MCF 10A (cell line): ENCODE measurements at regions not wholly inside any gene's neighbourhood (a gene's known extent, or its start where the extent isn't known, plus 50 kb on each side); places are given as distances from the start of the nearest gene placed in this dataset.
"Not testable (repeated sequence)": the region's sequence is repeated elsewhere in the genome, so short reads cannot be mapped to it uniquely, and the experiment has no call there.

Experiments
- BruUV-seq: library from RNA; stranded (reverse); fragments of 400-500 nt; replicated peaks from 2 replicates; lab custom pipeline; 2021; lab: Mats Ljungman, UMichigan
- CTCF ChIA-PET: fragments of 300-600 bp; sonication (Branson Sonifier 250); formaldehyde crosslinking; extraction: SDS; loops from one replicate; lab custom pipeline; 2021; ENCODE audit warnings: antibody characterized with exemption, inconsistent platforms; lab: Yijun Ruan, JAX
- POLR2A ChIA-PET: fragments of 300-600, 350-650 bp; sonication (Branson Sonifier 250); formaldehyde crosslinking; extraction: SDS; loops from one replicate; lab custom pipeline; 2020; ENCODE audit warnings: antibody characterized with exemption, inconsistent platforms; lab: Yijun Ruan, JAX
- DNase-seq: peaks from one replicate; pipeline ENCODE4 v3.0.0-alpha.2; 2018; ENCODE audit not compliant: unreplicated experiment
- H3K27ac Mint-ChIP-seq: one replicate; pipeline ENCODE4 v1.8.0; 2022; ENCODE audit warnings: mild to moderate bottlenecking, low read depth, mixed read lengths; ENCODE audit not compliant: unreplicated experiment
- H3K27me3 Mint-ChIP-seq: one replicate; pipeline ENCODE4 v1.8.0; 2022; ENCODE audit warnings: mixed read lengths; ENCODE audit not compliant: insufficient read depth, unreplicated experiment
- H3K36me3 Mint-ChIP-seq: one replicate; pipeline ENCODE4 v1.8.0; 2022; ENCODE audit warnings: mild to moderate bottlenecking, moderate library complexity, mixed read lengths; ENCODE audit not compliant: insufficient read depth, unreplicated experiment
- H3K4me1 Mint-ChIP-seq: one replicate; pipeline ENCODE4 v1.8.0; 2022; ENCODE audit warnings: mixed read lengths; ENCODE audit not compliant: insufficient read depth, unreplicated experiment
- H3K4me3 Mint-ChIP-seq: one replicate; pipeline ENCODE4 v1.8.0; 2022; ENCODE audit warnings: mild to moderate bottlenecking, moderate library complexity, mixed read lengths; ENCODE audit not compliant: unreplicated experiment
- H3K9me3 Mint-ChIP-seq: one replicate; pipeline ENCODE4 v1.8.0; 2022; ENCODE audit warnings: mixed read lengths; ENCODE audit not compliant: unreplicated experiment
- intact Hi-C: fragments of 100-400 bp; cut with micrococcal nuclease; formaldehyde crosslinking; loops from 2 replicates; pipeline ENCODE4 v1.14.1; 2022

DNA sequence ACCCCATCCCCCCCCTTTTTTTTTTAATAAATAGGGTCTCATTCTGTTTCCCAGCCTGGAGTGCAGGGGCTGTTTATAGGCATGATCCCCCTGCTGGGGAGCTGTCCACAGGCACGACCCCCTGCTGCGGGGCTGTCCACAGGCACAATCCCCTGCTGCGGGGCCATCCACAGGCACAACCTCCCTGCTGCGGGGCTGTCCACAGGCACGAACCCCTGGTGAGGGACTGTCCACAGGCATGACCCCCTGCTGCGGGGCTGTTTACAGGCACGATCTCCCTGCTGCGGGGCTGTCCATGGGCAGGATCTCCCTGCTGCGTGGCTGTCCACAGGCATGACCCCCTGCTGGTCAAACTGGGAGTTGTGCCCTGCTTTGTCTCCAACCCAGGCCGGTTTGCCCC is 5290.1 kb upstream of the TPTE start:
- H3K4me3 Mint-ChIP-seq, BruUV-seq, POLR2A ChIA-PET, H3K4me1 Mint-ChIP-seq, DNase-seq, intact Hi-C loops, CTCF ChIA-PET, H3K27ac Mint-ChIP-seq, H3K36me3 Mint-ChIP-seq, H3K27me3 Mint-ChIP-seq: not testable (repeated sequence)
- peaks cover 49% of the 10 kb centered on the region for H3K9me3 Mint-ChIP-seq

DNA sequence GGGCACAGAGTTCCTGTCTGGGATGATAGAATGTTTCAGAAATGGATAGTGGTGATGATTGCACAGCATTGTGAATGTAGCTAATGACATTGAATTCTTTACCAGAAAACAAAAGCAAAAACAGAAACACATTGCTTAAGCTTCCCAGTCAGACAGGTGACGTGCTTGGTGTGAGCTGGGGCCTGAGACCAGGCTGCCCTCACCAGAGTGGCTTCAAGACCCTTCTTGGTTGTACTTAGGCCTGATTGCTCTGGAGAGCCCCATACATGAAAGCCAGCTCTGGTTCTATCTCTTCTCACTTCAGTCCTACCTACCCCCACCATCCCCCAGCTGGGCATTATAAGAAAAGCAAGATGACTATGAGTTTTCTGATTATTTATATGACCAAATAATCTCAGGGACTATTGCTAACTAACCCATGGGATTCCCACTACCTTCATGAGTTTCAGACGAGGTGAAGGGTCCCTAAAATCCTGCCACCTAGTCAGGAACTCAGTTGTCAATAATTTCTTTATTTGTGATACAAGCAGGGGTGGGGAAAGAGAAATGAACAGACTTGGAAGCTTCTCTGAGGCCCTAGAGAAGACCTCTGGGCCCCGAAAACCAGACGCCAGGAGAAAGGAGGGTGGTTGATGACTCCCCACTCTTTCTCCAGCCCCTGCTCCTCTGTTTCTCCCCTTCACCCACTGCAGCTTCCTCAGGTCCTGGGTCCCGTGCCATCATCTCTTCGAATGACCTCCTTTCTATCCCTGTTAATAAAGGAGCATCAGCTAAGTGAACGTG is 5289.0 kb upstream of the TPTE start:
- H3K27me3 Mint-ChIP-seq, CTCF ChIA-PET, POLR2A ChIA-PET, H3K4me1 Mint-ChIP-seq, H3K36me3 Mint-ChIP-seq, H3K27ac Mint-ChIP-seq, H3K4me3 Mint-ChIP-seq, DNase-seq, intact Hi-C loops, BruUV-seq: not testable (repeated sequence)
- H3K9me3 Mint-ChIP-seq = peaks cover 48% of the 10 kb centered on the region

DNA sequence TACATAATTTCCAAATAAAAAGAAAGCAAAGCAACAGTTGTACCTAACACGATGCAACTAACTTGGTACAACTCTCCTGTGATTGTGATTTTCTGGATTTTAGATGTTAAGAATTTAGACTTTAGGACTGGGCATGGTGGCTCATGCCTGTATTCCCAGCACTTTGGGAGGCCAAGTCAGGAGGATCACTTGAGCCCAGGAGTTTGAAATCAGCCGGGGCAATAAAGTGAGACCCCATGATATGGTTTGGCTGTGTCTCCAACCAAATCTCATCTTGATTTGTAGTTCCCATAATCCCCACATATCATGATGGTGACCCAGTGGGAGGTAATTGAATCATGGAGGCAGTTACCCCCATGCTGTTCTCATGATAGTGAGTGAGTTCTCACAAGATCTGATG is 5285.6 kb upstream of the TPTE start:
- H3K27ac Mint-ChIP-seq, CTCF ChIA-PET, H3K4me3 Mint-ChIP-seq, H3K4me1 Mint-ChIP-seq, POLR2A ChIA-PET, intact Hi-C loops, DNase-seq, H3K36me3 Mint-ChIP-seq, BruUV-seq, H3K27me3 Mint-ChIP-seq: not testable (repeated sequence)
- H3K9me3 Mint-ChIP-seq = peaks cover 50% of the 10 kb centered on the region

DNA sequence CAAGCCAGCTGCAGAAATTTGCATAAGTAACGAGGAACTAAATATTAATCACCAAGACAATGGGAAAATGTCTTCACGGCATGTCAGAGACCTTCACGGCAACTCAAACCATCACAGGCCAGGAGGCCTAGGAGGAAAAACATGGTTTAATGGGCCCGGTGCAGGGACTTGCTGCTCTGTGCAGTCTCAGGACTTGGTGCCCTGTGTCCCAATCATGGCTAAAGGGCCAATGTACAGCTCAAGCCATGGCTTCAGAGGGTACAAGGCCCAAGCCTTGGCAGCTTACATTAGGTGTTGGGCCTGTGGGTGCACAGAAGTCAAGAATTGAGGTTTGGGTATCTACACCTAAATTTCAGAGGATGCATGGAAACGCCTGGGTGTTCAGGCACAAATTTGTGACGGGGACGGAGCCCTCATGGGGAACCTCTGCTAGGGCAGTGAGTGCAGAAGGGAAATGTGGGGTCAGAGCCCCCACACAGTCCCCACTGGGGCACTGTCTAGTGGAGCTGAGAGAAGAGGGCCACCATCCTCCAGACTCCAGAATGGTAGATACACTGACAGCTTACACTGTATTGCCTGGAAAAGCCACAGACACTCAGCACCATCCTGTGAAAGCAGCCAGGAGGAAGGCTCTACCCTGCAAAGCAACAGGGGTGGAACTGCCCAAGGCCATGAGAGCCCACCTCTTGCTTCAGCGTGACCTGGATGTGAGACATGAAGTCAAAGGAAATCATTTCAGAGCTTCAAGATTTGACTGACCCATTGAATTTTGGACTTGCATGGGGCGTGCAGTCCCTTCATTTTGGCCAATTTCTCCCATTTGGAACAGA is 5284.3 kb upstream of the TPTE start:
- H3K27me3 Mint-ChIP-seq, H3K27ac Mint-ChIP-seq, intact Hi-C loops, CTCF ChIA-PET, H3K36me3 Mint-ChIP-seq, H3K4me3 Mint-ChIP-seq, BruUV-seq, DNase-seq, POLR2A ChIA-PET, H3K4me1 Mint-ChIP-seq: not testable (repeated sequence)
- peaks cover 59% of the 10 kb centered on the region for H3K9me3 Mint-ChIP-seq

DNA sequence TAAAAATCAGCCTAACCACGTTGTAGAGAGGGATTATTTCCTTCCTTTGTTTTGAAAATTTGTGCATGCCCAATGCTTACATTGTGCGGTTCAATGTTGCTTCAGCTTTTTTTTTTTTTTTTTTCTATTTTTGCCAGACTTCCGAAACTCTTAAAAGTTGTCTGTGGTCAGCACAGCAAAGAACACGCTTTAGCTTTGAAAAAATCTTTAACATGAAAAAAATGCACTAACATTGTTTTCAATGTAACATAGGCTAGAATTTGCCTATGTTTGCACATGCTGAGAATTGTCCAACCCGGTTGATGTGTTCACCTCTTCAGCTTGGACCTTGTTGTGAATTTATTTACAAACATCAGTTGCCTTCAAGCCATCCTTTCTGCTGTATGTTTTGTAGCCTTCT is 5280.9 kb upstream of the TPTE start:
- H3K27me3 Mint-ChIP-seq, BruUV-seq, DNase-seq, H3K36me3 Mint-ChIP-seq, H3K4me1 Mint-ChIP-seq, CTCF ChIA-PET, intact Hi-C loops, POLR2A ChIA-PET, H3K4me3 Mint-ChIP-seq, H3K27ac Mint-ChIP-seq: not testable (repeated sequence)
- peaks cover 62% of the 10 kb centered on the region for H3K9me3 Mint-ChIP-seq

DNA sequence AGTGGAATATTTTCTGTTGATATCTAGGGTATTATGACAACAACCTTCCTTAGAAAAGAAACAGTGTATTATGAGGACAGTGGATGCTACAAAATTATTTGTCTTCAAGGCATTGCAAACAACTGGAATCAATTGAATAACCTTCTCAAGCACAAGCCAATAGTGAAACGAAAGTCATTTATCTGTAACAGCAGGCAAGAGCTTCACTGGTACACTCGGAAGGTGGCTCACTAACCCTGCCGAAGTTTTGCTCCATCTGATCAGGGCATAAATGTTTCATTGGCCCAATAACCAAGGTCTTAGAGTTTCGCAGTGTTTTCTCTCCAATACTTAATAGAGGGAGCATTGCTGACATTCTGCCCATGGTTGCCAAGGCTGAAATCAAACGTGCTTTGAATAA is 5278.7 kb upstream of the TPTE start:
- BruUV-seq, POLR2A ChIA-PET: not testable (repeated sequence)

DNA sequence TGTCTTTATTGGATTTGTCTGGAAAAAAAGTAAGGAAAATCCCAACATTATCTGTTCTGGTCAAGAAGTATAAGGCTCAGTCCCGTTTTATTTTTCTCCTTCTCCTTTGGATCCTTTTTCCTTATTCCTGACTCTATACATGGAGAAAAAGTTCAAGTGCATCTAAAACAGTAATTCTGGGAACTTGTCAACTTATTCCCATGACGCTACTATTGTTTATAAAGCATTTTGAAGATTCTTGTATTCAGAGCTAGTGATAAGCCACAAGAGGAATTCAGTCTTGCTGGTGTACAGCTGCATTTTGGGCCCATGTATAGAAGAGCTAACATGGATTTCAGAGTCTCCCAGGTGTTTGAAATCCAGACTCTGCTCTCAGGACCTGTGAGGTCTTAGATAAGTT is 5278.1 kb upstream of the TPTE start:
- POLR2A ChIA-PET, H3K36me3 Mint-ChIP-seq, H3K4me1 Mint-ChIP-seq, H3K27me3 Mint-ChIP-seq, intact Hi-C loops, H3K4me3 Mint-ChIP-seq, H3K27ac Mint-ChIP-seq, DNase-seq, BruUV-seq: not testable (repeated sequence)
- CTCF ChIA-PET = interaction anchor here (0.6 kb wide), 1 partner anchor 9 kb away, joined by 3 read pairs; no protein-coding TSS in a partner anchor
- peaks cover 67% of the 10 kb centered on the region for H3K9me3 Mint-ChIP-seq

More for the DNA sequence above, 5278.7 kb upstream of the TPTE start:
- H3K4me1 Mint-ChIP-seq, H3K27me3 Mint-ChIP-seq, DNase-seq, H3K36me3 Mint-ChIP-seq, CTCF ChIA-PET, H3K4me3 Mint-ChIP-seq, H3K27ac Mint-ChIP-seq, intact Hi-C loops: not testable (repeated sequence)
- peaks cover 66% of the 10 kb centered on the region for H3K9me3 Mint-ChIP-seq

DNA sequence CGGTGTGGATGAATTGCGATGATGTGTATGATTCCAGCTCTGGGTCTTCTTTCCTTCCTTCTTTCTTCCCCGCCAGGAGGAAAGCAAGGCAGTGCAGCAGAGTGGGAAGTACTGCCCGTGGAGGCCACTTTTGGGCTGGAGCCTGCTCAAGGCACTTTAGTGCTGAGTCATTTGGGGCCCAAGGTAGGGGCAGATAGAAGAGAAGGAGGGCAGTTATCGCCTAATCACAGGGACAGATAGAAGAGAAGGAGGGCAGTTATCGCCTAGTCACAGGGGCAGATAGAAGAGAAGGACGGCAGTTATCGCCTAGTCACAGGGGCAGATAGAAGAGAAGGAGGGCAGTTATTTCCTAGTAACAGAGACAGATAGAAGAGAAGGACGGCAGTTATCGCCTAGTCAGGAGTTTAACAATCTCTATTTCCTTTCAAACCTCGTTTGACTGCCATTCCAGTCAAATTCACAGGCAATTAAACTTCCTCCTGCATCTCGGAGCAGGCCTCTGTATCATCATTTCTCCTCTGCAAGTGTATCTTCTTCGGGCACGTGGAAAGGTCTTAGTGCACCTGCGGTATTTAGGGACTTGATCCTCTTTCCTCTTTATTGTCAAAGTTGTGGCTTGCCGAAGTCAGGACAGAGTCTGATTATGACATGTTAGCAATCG is 5277.5 kb upstream of the TPTE start:
- BruUV-seq, H3K4me3 Mint-ChIP-seq, intact Hi-C loops, H3K36me3 Mint-ChIP-seq, H3K27ac Mint-ChIP-seq, H3K4me1 Mint-ChIP-seq, POLR2A ChIA-PET, H3K27me3 Mint-ChIP-seq, DNase-seq: not testable (repeated sequence)
- CTCF ChIA-PET = interaction anchor here (0.6 kb wide), 1 partner anchor 9 kb away, joined by 3 read pairs; no protein-coding TSS in a partner anchor
- H3K9me3 Mint-ChIP-seq = peaks cover 62% of the 10 kb centered on the region

DNA sequence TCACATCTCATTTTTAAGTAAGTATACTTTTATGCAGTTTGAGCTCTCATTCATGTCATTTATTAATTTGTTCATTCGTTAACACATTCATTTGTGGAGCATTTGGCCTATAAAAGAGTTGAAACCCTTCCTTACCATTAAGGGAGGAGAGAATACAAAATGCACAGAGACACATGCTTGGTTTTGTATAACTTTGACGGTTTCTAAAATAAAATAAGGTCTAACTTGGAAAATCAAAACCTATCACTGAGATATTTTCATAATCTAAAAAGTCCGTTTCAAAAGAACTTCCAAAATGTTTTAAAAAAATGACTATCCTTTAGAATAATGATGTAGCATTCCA is 5277.0 kb upstream of the TPTE start:
- H3K4me1 Mint-ChIP-seq, H3K4me3 Mint-ChIP-seq, BruUV-seq, H3K36me3 Mint-ChIP-seq, DNase-seq, intact Hi-C loops, H3K27ac Mint-ChIP-seq, CTCF ChIA-PET, H3K27me3 Mint-ChIP-seq, POLR2A ChIA-PET: not testable (repeated sequence)
- H3K9me3 Mint-ChIP-seq = peaks cover 59% of the 10 kb centered on the region
